ENCODE measurements at regions not wholly inside any gene's neighbourhood (a gene's known extent, or its start where the extent isn't known, plus 50 kb on each side); places are given as distances from the start of the nearest gene placed in this dataset.

- TF ChIP-seq CTCF (IDR thresholded peaks at IDR 0.05; ENCODE audit: low read length): no peak
- no peak for TF ChIP-seq EZH2 (optimal IDR thresholded peaks at IDR 0.05; ENCODE audit: low read depth, low read length)
- TF ChIP-seq EZH2phosphoT487 (IDR thresholded peaks at IDR 0.05; ENCODE audit: low read length): no peak
These were observed 1111.0 kb upstream of the ATXN8OS start for GRCh38 chr13:68996668-68997025.
